GM18499 (cell line): ENCODE measurements at regions not wholly inside any gene's neighbourhood (a gene's known extent, or its start where the extent isn't known, plus 50 kb on each side); places are given as distances from the start of the nearest gene placed in this dataset.

Source experiments
- ATAC-seq: cut with Tn5 transposase; IDR thresholded peaks from one replicate; pipeline ENCODE4 v1.9.1; 2021; ENCODE audit warnings: moderate number of reproducible peaks; ENCODE audit not compliant: insufficient read depth, unreplicated experiment

DNA sequence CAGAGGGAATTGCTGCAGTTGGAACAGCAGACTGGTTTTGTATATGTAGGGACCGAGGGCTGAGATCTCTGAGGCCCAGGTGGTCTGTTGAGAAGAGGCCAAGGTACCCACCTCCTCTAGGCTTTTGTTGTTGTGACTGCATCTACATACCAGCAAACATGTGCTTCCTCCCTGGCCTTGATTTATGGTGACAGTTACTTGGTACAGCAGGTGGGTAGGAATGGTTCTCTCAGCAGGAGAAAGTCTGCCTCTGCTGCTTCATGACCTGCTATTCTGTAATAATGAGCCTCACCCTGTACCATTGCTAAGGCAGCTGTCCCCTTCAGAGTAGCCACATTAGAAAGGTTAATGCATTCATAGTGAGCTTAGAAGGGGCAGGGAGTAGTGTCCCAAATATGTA lies 196.7 kb upstream of the PELI2 start:
- no peak for ATAC-seq

DNA sequence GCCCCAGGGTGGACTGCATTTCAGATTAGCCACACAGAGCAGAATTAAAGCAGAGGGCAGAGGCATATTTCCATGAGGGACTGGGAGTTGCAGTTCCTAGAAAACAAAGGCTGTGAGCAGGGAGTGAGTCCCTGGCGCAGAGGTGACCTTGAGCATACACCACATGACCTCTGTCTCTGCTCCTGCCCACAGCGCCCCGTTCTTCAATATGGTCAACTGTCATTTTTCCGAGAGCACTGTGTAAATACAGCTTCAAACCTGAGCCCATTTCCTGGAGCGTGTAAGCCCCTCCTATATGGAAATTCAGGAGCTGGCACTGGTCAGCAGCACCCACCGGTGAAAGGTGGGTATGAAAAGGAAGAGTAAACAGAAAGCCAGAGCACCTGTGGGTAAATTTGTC lies 192.2 kb upstream of the PELI2 start:
- ATAC-seq = no peak

DNA sequence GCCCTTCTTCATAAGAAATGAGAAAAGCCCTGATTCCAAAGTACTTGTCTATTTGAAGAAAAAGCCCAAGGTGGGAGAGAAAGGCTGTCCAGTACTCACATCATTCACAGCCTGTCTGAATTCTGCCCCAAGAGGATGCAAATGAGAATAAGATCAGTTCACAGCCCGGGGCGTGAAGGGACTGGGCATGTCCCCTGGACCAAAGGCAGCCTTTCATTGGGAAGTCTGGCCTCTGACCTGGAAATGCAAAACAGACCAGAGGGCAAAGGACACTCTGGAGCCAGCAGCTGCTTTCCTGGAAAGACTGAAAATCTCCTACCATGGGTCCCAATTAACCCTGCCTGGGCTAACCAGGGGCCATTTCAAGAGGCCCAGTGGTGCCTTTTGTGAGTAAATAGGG lies 191.2 kb upstream of the PELI2 start:
- no peak for ATAC-seq

DNA sequence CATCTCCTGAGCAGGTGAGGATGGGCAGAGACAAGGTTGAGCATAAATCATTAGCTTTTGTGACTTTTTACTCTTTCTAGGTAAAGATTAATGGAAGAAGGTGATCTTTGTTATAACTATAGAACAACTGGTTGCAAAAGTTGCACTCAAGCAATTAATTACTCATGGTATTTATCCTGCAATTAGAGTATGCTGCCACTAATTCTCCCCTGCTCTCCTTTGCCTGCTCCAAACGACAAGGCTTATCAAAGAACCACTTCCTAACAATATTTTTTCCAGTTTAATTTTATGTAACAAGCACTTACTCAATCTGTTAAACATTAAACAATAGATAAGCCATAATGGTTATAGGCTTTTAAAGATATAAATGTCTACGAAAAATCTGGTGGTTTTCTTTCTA lies 189.9 kb upstream of the PELI2 start:
- no peak for ATAC-seq

DNA sequence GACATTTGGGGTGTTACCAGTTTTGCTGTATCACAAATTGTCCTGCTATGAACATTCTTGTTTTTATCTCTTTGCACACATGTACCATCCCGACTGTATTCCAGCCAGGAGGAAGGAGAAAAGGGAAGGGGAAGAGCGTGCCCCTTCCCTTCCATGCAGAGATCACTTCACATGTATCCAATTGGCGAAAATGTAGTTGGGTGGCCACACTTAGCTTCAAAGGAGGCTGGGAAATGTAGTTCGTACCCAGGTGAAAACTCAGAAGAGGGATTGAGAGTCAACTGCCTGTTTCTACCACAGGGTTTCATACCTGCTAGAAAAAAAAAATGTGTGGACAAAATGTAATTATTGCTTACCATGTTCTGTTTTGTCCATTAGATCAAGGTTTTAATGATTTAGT lies 189.1 kb upstream of the PELI2 start:
- ATAC-seq = no peak

DNA sequence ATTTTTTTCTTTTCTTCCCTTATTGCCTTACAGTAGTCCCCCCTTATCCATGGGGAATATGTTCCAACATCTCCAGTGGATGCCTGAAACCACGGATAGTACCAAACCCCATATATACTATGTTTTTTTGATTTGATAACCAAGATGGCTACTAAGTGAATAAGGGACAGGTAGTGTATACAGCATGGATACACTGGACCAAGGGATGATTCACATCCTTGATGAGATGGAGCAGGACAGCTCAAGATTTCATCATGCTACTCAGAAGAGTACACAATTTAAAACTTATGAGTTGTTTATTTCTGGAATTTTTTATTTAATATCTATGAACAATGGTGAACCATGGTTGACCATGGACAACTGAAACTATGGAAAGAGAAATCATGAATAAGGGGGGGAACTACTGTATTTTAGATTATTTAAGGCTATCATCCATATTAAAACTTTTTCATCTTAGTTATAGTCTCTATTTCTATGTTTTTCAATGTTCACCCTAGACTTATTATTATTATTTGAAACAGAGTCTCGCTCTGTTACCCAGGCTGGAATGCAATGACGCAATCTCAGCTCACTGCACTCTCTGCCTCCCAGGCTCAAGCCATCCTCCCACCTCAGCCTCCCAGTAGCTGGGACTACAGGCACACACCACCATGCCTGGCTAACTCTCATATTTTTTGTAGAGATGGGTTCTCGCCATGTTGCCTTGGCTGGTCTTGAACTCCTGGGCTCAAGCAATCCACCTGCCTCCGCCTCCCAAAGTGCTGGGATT lies 188.0 kb upstream of the PELI2 start:
- no peak for ATAC-seq

DNA sequence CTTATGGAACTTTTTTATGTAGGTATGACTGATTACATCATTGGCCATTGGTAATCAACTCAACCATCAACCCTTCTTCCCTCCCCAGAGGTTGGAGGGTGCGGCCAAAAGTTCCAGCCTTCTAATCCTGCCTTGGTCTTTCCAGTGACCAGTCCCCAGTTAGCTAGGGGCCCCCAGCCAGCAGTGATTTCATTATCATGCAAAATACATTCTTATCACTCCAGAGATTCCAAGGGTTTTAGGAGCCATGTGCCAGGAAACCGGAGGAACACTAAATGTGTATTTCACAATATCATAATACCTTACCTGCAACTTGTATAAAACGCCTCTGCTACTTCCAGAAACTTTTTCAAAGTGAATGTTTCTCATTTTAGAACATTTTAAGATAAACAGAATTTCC lies 181.5 kb upstream of the PELI2 start:
- no peak for ATAC-seq

DNA sequence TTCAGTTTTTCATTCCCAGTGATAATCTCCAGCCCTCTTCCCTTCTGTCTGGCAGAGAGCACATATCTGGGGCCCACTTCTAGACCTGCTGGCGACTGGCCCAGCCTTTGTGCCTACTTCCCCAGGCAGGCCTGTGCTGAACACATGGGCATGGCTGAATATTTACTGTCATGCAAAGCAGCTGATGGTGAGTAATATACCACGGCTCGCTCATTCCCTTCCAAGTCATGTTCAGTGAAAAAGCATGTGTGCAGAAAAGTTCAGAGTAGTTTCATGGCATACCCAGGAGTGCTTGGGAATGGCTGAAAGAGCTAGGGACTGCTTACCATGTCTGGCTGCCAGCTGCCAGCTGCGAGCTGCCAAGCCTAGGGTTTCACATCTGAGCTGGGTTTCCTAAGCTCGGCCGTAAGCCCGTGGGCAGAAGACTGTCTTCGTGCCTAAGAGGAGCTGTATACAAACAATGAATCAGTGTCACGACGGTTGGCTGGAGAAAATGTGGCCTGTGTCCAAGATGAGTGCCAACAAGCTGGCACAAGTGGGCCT lies 179.9 kb upstream of the PELI2 start:
- ATAC-seq = no peak

DNA sequence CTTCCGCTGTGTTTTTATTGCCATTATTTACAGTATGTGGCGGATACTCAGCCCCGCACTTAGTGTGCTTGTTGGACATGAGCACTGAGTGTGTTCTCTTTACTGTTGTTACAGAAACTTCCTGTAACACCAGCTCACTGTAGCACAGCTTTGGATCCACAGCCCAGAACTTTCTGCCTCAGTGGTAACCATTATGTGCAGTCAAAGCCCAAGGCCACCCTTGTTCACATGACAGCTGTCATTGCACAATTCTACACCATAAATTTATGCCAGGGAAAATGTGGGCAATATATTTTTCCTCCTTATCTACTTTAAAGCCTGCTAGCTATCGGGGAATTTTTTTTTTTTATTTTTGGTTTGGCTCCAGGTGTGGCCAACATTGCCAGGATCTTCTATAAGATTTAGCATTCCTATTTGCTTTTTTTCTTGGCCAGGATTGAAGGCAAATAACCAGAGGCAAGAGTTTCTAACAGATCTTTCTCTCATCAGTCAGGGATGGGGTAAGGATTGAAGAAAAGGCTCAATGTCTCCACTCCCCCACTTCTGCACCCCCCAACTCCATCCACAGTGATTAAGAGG lies 176.0 kb upstream of the PELI2 start:
- ATAC-seq = no peak

DNA sequence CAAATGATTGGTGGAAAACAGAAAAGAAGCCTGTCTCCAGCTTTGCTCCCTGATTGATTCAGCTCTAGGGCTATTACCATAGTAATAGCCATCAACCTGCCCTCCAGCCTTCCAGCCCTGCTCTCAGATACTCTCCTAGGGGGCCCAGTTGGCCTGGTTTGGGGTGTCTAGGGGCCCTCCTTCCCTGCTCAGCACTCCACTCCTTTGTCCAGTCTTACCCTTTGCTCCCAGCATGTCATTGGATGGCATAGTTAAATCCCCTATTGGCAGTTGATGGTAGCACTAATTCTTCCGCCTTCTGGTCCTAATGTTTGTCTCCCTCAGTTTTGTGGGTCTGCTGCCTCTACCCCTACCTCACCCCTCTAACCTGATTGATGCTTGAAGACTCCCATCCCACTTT lies 175.4 kb upstream of the PELI2 start:
- no peak for ATAC-seq

DNA sequence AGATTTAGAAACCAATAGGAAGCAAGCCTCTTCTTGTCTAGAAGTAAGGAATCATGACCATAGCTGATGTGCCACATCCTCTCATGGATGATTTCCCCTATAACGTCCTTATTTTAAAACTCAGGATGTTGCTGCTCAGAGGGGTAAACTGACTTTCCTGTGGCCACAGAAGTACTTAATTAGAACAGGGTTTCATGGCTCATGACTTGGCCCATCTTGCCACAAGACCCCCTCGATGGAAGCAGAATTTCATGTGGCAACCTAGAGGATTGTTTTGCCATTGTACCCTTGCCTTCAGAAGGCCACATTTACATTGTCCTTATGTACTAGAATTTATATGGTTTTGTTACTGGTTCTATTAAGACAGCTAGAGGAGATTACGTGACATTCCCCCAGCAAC lies 173.5 kb upstream of the PELI2 start:
- ATAC-seq = no peak

DNA sequence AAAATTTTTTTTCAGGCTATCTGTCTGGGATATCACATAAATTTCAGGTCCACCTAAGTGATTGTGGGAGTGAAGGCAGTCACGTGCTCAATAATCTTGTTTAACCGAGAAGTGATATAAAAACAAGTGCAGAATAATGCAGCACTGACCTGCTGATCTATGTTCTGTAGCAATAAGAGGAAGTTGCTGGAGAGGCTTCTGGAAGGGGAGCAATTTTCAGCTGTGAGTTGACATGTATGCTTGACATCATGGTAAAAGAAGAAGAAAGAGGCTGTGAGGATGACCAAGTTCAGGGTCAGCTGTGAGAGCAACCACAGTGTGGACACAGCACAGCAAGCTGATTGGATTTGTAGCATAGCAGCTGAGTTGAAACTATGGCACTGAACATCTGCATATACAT lies 172.0 kb upstream of the PELI2 start:
- no peak for ATAC-seq

DNA sequence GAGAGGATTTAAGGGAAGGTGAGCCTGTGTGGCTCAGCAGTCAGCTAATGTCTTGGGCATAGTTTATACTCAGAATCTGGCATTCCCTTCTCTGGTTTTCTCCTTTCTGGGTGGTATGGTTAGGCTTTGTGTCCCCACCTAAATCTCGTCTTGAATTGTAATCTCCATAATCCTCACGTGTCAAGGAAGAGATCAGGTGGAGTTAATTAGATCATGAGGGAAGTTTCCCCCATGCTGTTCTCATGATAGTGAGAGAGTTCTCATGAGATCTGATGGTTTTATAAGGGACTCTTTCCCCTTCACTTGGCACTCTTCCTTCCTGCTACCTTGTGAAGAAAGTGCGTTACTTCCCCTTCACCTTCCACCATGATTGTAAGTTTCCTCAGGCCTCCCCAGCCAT lies 169.8 kb upstream of the PELI2 start:
- no peak for ATAC-seq

DNA sequence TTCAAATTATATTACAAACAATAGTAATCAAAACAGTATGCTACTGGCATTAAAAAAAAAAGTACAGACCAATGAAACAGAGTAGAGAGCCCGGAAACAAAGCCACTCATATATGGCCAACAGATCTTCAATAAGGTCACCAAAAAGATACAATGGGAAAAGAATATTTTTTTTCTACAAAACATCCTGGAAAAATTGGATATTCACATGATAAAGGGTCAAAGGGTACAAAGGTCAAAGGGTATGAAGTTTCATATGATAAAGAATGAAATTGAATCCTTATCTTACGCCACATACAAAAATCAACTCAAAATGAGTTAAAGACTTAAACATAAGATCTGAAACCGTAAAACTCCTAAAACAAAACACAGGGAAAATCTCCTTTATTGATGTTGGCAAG lies 168.5 kb upstream of the PELI2 start:
- ATAC-seq = no peak

DNA sequence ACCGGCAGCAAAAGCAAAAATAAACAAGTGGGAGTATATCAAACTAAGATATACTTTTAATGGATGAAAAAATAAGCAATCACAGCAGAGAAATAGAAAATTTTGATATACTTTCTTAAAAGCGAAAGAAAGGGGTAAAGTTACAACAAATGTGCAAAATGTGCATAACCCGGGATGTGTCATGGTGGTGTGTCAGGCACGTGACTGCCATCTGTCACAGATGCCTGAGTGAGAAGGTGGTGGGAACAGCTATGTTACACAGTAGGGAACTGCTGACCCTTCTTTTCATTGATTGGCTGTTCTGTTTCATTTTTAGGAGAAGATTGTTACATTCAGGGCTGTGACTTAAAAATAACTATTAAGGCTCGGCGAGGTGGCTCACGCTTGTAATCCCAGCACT lies 168.1 kb upstream of the PELI2 start:
- ATAC-seq = no peak

DNA sequence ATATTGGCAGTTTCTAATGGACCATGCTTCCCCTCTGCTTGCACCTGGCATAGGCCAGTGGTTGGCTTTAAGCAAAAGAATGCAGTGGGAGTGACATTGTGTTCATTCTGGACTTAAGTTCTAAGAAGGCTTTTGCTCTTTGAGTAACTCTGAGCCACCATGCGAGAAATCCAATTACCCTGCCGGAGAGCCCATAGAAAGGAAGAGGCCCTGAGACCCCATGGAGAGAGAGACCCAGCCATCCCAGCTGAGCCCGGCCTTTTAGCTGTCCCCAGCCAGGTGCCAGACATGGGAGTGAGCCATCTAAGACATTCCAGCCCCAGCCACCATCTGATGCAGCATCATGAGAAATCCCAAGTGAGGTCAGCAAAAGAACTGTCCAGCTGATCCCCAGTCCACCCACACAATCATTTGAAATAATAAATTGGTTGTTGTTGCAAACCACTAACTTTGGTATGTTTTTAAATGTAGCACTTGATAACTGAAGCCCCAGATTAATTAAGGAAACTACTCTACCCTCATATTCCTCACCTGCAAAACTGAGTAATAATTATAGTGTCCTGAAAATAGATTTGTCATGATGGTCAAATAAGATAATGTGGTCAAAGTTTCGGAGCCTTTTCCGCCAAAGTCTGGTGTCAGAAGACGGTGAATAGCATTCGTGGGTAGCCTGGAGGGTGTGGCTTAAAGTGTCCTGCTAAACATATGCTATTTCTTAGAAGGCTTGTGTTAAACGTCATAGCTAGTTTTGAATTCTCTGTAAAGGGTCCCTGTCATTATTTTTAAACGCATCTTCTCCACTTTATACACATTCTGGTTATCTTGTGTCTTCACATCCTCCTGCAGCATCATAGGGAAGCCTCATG lies 166.6 kb upstream of the PELI2 start:
- ATAC-seq = no peak

DNA sequence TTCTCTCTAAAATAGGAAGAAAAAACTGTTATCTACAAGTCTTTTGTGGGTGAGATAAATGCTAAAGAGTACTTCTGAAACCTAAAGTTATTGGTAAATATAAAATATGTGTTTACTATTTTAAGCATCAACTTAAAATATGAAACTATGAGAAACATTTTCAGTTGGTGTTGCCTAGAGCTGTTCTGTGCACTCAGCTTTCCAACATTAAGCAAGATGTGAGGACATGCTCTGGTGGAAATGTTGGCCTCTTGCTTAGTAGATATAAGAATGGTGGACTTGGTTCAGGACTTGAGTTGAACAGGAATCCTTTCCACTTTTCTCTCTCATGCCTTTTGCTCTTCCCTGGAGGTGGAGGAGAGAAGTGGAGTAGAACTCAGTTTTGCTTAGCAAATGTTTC lies 164.1 kb upstream of the PELI2 start:
- no peak for ATAC-seq

DNA sequence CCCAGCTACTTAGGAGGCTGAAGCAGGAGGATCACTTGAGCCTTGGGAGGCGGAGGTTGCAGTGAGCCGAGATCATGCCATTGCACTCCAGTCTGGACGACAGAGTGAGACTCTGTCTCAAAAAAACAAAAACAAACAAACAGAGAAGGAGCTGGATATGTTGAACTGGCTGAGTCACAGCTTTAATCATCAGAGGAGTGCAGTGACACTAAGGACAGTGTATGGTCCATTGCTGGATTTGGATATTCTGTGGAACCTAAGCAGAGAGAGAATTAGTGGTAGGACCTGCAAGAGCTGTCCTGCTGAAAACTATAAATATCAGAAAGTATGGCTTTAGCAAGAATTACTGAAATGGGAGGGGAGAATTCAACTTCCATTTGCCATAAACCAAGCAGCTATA lies 163.0 kb upstream of the PELI2 start:
- no peak for ATAC-seq

DNA sequence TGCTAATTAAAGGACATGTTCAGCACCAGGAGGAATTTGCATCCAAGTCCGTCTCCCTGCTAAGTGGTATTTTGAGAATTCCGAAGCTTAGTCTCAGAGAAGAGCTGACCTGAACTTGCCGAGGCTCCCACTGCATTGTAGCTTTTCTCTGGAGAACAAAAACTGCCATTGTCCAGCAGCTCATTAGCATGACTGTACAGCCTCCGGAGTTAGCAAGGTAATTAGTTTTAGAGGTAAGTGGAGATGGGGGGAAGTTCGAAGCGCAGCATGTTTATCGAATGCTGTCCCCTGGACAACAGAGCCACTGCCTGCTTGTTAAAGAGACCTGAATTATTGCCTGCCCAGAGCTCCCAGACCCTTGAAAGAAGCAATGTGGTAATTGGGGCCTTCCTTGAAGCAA lies 160.3 kb upstream of the PELI2 start:
- no peak for ATAC-seq

DNA sequence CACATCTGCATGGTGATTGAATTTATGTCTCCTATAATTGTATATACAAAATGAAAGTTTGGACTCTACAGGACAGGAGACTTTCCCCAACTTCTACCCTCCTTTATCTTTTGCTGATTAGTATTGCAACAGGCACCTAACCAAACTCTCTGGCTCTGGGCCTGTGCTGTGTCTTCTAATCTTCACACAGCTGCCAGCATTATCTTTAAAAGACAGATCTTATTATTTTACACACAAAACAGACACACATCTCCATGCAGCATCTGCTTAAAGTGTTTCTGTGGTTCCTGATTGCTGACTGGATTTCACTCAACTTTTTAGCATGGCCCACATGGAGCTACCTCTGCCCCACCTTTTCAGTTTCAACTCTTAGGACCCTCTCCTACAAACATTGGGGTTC lies 154.9 kb upstream of the PELI2 start:
- no peak for ATAC-seq

DNA sequence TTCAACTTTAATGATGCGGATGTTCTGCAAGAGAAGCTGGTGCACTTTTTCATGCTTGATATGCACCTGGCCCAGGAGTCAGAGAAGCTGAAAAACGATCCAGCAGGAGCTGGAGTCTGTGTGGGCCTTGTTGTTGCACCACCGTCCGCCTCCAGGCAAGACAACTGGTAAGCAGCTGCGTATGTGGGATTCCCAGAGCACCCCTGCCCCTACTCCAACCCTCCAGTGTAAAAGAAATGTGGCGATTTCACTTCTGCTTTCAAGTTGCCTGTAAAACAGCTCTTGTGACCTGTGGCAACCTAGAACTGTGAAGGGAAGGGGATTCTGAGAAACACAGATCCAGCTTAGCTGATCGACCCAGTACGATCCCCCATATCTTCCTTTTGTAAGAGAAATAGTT lies 154.1 kb upstream of the PELI2 start:
- no peak for ATAC-seq
